ENCODE measurements at regions not wholly inside any gene's neighbourhood (a gene's known extent, or its start where the extent isn't known, plus 50 kb on each side); places are given as distances from the start of the nearest gene placed in this dataset.

- no peak for TF ChIP-seq CTCF (IDR thresholded peaks at IDR 0.05; ENCODE audit: low read depth, low read length)
- H3K4me3 ChIP-seq (ENCODE audit: low read depth, low read length) = no peak overlapping the region
- in situ Hi-C loops (cut with HindIII; ENCODE audit: low sequenced_read_pairs) = no loop called here
- DNase-seq (ENCODE audit: low read depth, low spot score) = no peak
These were observed 158.6 kb upstream of the RAB6C start for GRCh38 chr2:129820908-129821307.

- no peak for TF ChIP-seq CTCF (IDR thresholded peaks at IDR 0.05; ENCODE audit: low read depth, low read length)
- in situ Hi-C loops (cut with HindIII; ENCODE audit: low sequenced_read_pairs) = no loop called here
- no peak overlapping the region for H3K4me3 ChIP-seq (ENCODE audit: low read depth, low read length)
- DNase-seq (ENCODE audit: low read depth, low spot score) = no peak
These were observed 158.0 kb upstream of the RAB6C start for GRCh38 chr2:129821445-129821844.

- DNase-seq (ENCODE audit: low read depth, low spot score) = no peak
- no peak for TF ChIP-seq CTCF (IDR thresholded peaks at IDR 0.05; ENCODE audit: low read depth, low read length)
- no peak overlapping the region for H3K4me3 ChIP-seq (ENCODE audit: low read depth, low read length)
- in situ Hi-C loops (cut with HindIII; ENCODE audit: low sequenced_read_pairs) = no loop called here
These were observed 156.4 kb upstream of the RAB6C start for GRCh38 chr2:129823044-129823443.

GRCh38 chr2:129827311-129828090, 152.0 kb upstream of the RAB6C start:
- no peak for DNase-seq (ENCODE audit: low read depth, low spot score)
- TF ChIP-seq CTCF (IDR thresholded peaks at IDR 0.05; ENCODE audit: low read depth, low read length) = no peak
- in situ Hi-C loops (cut with HindIII; ENCODE audit: low sequenced_read_pairs) = no loop called here
- no peak overlapping the region for H3K4me3 ChIP-seq (ENCODE audit: low read depth, low read length)

- in situ Hi-C loops (cut with HindIII; ENCODE audit: low sequenced_read_pairs) = no loop called here
These were observed 150.7 kb upstream of the RAB6C start for GRCh38 chr2:129828792-129829191.

GRCh38 chr2:129829588-129829987, 149.9 kb upstream of the RAB6C start:
- no peak for TF ChIP-seq CTCF (IDR thresholded peaks at IDR 0.05; ENCODE audit: low read depth, low read length)
- no peak overlapping the region for H3K4me3 ChIP-seq (ENCODE audit: low read depth, low read length)
- in situ Hi-C loops (cut with HindIII; ENCODE audit: low sequenced_read_pairs) = no loop called here
- DNase-seq (ENCODE audit: low read depth, low spot score) = no peak

More at GRCh38 chr2:129828792-129829191, 150.7 kb upstream of the RAB6C start:
- no peak for DNase-seq (ENCODE audit: low read depth, low spot score)
- TF ChIP-seq CTCF (IDR thresholded peaks at IDR 0.05; ENCODE audit: low read depth, low read length) = no peak
- no peak overlapping the region for H3K4me3 ChIP-seq (ENCODE audit: low read depth, low read length)
